Body of pancreas (tissue), 4 donors: ENCODE measurements at regions not wholly inside any gene's neighbourhood (a gene's known extent, or its start where the extent isn't known, plus 50 kb on each side); places are given as distances from the start of the nearest gene placed in this dataset.

Experiments
- CTCF ChIP-seq, 7 experiments: fragments of 450-650 bp in 4 of 7; fragments of 200-600 bp in 3 of 7; sonication (generic) in 3 of 7; IDR thresholded peaks; one replicate each; pipeline ENCODE4 v1.5.1; 2016 to 2019; ENCODE audit warnings: antibody characterized with exemption in 7 of 7
- POLR2A ChIP-seq, 3 donors: fragments of 450-650 bp; IDR thresholded peaks; one replicate each; pipeline ENCODE4 v1.6.1; 2016; ENCODE audit warnings: antibody characterized with exemption in 3 of 3, mild to moderate bottlenecking in 2 of 3

GRCh38 chr1:106380772-106381171 lies 675.7 kb upstream of the PRMT6 start:
- TF ChIP-seq CTCF (IDR thresholded peaks at IDR 0.05), result no peak
- no peak for TF ChIP-seq POLR2A (IDR thresholded peaks at IDR 0.05)
